Heart right ventricle (tissue), 16 donors: ENCODE measurements at regions not wholly inside any gene's neighbourhood (a gene's known extent, or its start where the extent isn't known, plus 50 kb on each side); places are given as distances from the start of the nearest gene placed in this dataset.

Source experiments
- ATAC-seq, 8 donors: fragments of 200-7000 bp; cut with Tn5 transposase; one replicate each; pipeline ENCODE4 v1.9.1; 2020; ENCODE audit warnings: mild to moderate bottlenecking in 8 of 8, moderate library complexity in 8 of 8, moderate number of reproducible peaks in 1 of 8
- DNase-seq, 2 donors: peaks; one replicate each; pipeline ENCODE4 v3.0.0-alpha.2; 2020
- H3K27ac ChIP-seq, 10 donors: fragments of 200-600 bp; sonication (generic) in 2 of 10; one replicate each; pipeline versions ENCODE4 v1.5.0 to v1.8.0; 2020 to 2022; ENCODE audit warnings: mild to moderate bottlenecking in 3 of 10
- H3K27me3 ChIP-seq, 7 donors: fragments of 200-600 bp; one replicate each; pipeline ENCODE4 v1.8.0; 2021 to 2022; ENCODE audit warnings: mild to moderate bottlenecking in 2 of 7
- H3K36me3 ChIP-seq, 9 donors: fragments of 200-600 bp; sonication (generic) in 1 of 9; one replicate each; pipeline versions ENCODE4 v1.5.0 to v1.8.0; 2020 to 2022; ENCODE audit warnings: mild to moderate bottlenecking in 2 of 9
- H3K4me1 ChIP-seq, 9 donors: fragments of 200-600 bp; sonication (generic) in 1 of 9; one replicate each; pipeline versions ENCODE4 v1.5.0 to v1.8.0; 2020 to 2022; ENCODE audit warnings: mild to moderate bottlenecking in 4 of 9
- H3K4me3 ChIP-seq, 10 donors: fragments of 200-600 bp; sonication (generic) in 2 of 10; one replicate each; pipeline versions ENCODE4 v1.5.0 to v1.8.0; 2020 to 2022; ENCODE audit warnings: mild to moderate bottlenecking in 7 of 10, moderate library complexity in 2 of 10
- H3K9me3 ChIP-seq, 11 donors: fragments of 200-600 bp in 10 of 11; sonication (generic) in 2 of 11; one replicate each; pipeline versions ENCODE4 v1.5.0 to v1.8.0; 2013 to 2022; ENCODE audit warnings: mild to moderate bottlenecking in 2 of 11, control low read depth in 1 of 11, moderate library complexity in 1 of 11
- CTCF ChIP-seq, 9 donors: fragments of 200-600 bp; sonication (generic) in 2 of 9; IDR thresholded peaks; one replicate each; pipeline versions ENCODE4 v1.5.0 to v1.8.0; 2021 to 2022; ENCODE audit warnings: antibody characterized with exemption in 9 of 9, mild to moderate bottlenecking in 5 of 9, moderate library complexity in 1 of 9
- WGBS, 2 donors: extraction: QIAGEN DNeasy Blood & Tissue Kit; methylation state at CpG; one replicate each; pipeline ENCODE4 v1.1.7; 2013; ENCODE audit warnings: inconsistent platforms in 1 of 2; 5-methylcytosine and 5-hydroxymethylcytosine counted together
- intact Hi-C, 10 donors: fragments of 100-400 bp; cut with DNase I; formaldehyde crosslinking; loops; one replicate each; pipeline versions ENCODE4 v1.11.1 to v1.14.2; 2022
- donor health status: Arrhythmogenic right ventricular cardiomyopathy.
- donor health status: ischemic (EF 13 %, LVEDD 7.1; RV severe dilation, severe dysfunction).
- donor health status: healthy with polysubstance abuse.
- donor health status: DM: no; HTN: yes; CAD: no.
- donor health status: DM: no; HTN: no; CAD: no.
- donor health status: ischemic (EF 25% LVEDD 6.9; RV normal size, moderate dysfunction).
- donor health status: ischemic (EF 25% LVEDD 5.7; RV mildly dilated, moderate dysfunction).
- donor health status: healthy.
- donor health status: DM: yes; HTN: yes; CAD: no.
- donor health status: Ischemic cardiomyopathy.
- donor health status: ischemic (EF 35%, LVEDD 5.7; RV mildly dilated, moderate dysfunction).
- donor health status: nonischemic (EF 11% LVEDD 7.7; RV severe dilation, severe dysfunction).
- donor health status: DM: yes; HTN: yes; CAD: no.
- donor health status: PGD.
- donor health status: ischemic (EF 29% LVEDD 5.4; RV normal size, mild dysfunction).
- donor health status: nonischemic (EF 23%, LVEDD 6.1; RV moderate dilation, normal function).

- H3K36me3 ChIP-seq, result no peaks in the 10 kb centered on the region
- H3K4me3 ChIP-seq, result no peak overlapping the region
- DNase-seq (peak; percentile 29 to 53), ATAC-seq (peak; percentile 53 to 86 (median 74))
- intact Hi-C loops, result no loop called here
- TF ChIP-seq CTCF (IDR thresholded peaks at IDR 0.05), result no peak
- H3K27me3 ChIP-seq, result no peaks in the 10 kb centered on the region
- peaks cover 0 to 19% (median 0%) of the 10 kb centered on the region in 9 donors for H3K4me1 ChIP-seq
- H3K9me3 ChIP-seq, result no peaks in the 10 kb centered on the region
- peak overlapping the region in 4 of 10 donors; percentile 12 to 68 (median 44) for H3K27ac ChIP-seq
- 49 to 68% methylated on average over 7 of the region's 7 CpGs for WGBS, 2 donors
These were observed 98.0 kb upstream of the DUSP10 start for GRCh38 chr1:221839782-221840395.

GRCh38 chr1:221839321-221839720 is 97.4 kb upstream of the DUSP10 start:
- H3K36me3 ChIP-seq, result no peaks in the 10 kb centered on the region
- ATAC-seq (no peak), DNase-seq (no peak)
- no peaks in the 10 kb centered on the region for H3K27me3 ChIP-seq
- 72 to 83% methylated on average over 1 of the region's 1 CpG for WGBS, 2 donors
- H3K4me3 ChIP-seq, result no peak overlapping the region
- TF ChIP-seq CTCF (IDR thresholded peaks at IDR 0.05), result no peak
- H3K4me1 ChIP-seq, result peaks cover 0 to 19% (median 0%) of the 10 kb centered on the region in 9 donors
- intact Hi-C loops, result no loop called here
- peak overlapping the region in 1 of 10 donors; percentile 0 for H3K27ac ChIP-seq
- no peaks in the 10 kb centered on the region for H3K9me3 ChIP-seq

GRCh38 chr1:221837896-221838295 is 96.0 kb upstream of the DUSP10 start:
- Histone ChIP-seq H3K27me3 (no peaks in the 10 kb centered on the region), H3K4me3 (no peak overlapping the region), H3K9me3 (no peaks in the 10 kb centered on the region), H3K4me1 (peaks cover 0 to 19% (median 0%) of the 10 kb centered on the region in 9 donors), H3K36me3 (no peaks in the 10 kb centered on the region), H3K27ac (no peak overlapping the region)
- no peak for TF ChIP-seq CTCF (IDR thresholded peaks at IDR 0.05)
- DNase-seq (no peak), ATAC-seq (no peak)
- 86% methylated on average over 8 of the region's 8 CpGs for WGBS, 2 donors
- intact Hi-C loops, result no loop called here

GRCh38 chr1:221834698-221835513 is 93.0 kb upstream of the DUSP10 start:
- Histone ChIP-seq H3K27ac (no peak overlapping the region), H3K9me3 (no peaks in the 10 kb centered on the region), H3K4me3 (no peak overlapping the region), H3K4me1 (peaks cover 0 to 12% (median 0%) of the 10 kb centered on the region in 9 donors), H3K27me3 (no peaks in the 10 kb centered on the region), H3K36me3 (no peaks in the 10 kb centered on the region)
- ATAC-seq, result no peak
- DNase-seq, result no peak
- 91 to 94% methylated on average over 3 of the region's 3 CpGs for WGBS, 2 donors
- no peak for TF ChIP-seq CTCF (IDR thresholded peaks at IDR 0.05)
- intact Hi-C loops, result no loop called here
